GM18519 (cell line): ENCODE measurements at regions not wholly inside any gene's neighbourhood (a gene's known extent, or its start where the extent isn't known, plus 50 kb on each side); places are given as distances from the start of the nearest gene placed in this dataset.
A peak's percentile ranks its signal among the peaks of the same experiment; 100 is the strongest.

Source experiments
- ATAC-seq: cut with Tn5 transposase; IDR thresholded peaks from one replicate; pipeline ENCODE4 v1.9.1; 2021; ENCODE audit warnings: mild to moderate bottlenecking, moderate library complexity; ENCODE audit not compliant: unreplicated experiment, low FRiP score

DNA sequence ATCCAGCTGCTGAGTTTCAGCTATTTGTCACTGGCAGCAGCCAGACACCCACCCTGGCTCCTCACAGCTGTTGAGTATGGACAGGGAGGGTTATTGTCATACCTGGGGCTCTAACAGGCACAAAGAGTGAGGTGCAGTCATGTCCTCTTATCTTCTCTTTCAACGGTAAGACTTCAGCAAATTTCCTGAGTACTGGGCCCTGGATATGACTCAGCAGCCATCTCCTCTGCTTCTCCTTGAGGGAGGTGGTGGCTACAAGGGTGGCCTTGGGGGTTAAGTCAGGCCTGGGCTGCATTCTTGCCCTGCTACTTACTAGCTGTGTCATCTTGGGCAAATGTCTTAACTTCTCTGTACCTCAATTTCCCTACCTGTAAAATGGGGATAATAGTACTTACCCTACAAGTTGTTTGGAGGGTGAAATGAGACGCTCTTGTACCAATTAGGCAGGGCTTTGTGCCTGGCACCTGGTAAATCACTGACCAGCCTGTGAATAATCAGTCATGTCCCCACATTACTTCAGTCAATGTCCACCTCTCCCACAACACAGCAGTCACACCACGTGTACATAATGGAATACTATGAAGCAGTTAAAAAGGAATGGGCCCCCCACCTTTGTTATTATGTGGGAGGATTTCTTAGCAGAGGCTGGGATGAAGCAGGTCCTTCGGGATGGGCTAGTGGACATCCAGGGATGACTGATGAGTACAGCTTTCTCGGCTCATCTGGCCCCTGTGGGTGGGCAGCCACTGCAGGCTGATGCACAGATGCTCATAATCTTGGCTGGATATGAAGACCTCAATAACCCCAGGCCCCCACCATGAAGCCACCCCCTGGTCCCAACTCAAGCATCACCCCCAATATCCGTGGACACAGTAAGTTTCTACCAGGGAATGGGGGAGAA lies 528.8 kb downstream of the SHQ1 start:
- no peak for ATAC-seq

DNA sequence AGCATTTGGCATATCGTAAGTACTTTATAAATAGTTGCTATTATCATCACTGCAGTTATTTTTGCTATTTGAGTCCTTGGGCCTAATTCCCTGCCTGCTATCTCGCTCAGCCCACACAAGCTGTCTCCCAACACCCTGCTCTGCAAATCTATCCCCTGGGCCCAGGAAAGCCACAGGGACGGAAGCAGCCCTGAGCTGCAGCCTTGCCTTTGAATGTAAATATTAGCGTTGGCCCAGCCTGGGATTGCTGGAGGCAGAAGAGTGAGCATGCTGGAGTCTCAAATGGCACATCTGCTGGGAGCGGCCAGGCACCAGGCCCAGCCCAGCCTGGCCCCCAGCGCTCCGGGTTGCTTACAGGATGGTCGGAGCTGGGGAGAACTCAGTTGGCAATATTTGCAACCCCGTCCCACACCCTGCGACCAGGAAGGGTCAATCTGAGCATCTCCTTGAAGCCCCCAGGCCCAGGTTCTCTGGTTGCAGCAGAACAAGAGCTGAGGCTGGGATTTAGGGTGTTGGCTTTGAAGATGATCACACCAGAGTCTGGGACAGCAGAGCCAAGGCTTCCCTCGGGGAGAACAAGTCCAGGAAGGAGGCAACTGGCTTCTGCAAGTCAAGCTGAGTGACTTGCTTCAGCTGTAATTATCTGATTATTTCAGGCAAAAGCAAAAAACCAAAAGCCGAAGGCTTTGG lies 529.6 kb downstream of the SHQ1 start:
- ATAC-seq: no peak

DNA sequence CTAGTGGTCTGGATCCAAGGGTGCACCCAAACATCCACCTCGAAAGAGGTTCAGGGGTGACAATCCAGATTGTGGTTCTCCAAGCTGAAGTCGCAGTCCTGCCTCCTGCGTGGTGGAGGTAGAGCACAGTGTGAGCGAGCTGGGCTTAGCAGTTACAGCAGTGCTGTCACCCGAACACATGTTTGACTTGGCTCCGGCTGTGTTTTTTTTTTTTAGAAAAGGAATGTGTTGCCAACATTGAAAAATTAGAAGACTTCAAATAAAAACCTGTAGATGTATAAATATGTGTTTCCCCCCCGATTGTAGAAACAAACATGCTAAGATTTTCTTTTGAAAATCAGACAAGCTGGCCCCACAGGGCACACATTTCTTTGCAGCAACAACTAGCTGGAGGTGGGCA lies 530.8 kb downstream of the SHQ1 start:
- no peak for ATAC-seq

DNA sequence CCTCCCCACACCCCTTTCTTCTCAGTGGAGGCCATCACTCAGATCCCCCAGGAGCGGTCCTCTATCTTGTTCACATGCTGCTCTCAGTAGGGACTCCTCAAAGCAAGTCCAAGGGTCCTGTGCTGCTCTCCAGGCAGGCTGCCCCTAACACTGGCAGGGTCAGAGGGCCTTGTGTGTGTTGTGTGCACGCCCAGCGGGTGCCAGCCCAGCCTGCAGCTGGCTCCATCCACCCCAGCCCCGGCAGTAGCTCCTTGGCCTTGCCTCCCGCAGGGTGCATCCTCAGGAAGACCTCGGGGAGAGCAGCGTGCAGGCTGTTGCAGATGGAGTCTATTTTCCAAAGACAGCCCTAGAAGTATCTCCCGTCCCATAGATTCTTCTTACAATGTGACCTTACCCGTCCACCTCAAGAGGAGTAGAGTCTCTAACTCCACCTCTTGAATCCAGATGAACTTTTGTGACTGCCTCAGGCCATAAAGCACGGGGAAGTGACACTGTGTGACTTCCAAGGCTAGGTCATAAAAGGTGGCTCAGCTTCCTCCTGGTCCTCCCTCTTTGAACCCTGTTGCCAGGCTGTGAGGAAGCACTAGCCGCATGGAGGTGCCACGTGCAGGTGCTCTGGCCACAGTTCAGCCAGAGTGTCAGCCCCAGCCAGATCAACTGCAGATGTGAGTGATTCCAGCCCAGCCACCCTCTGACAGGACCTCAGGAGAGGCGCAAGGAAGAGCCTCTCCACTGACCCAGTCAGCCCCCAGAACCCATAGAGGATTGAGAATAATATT lies 531.6 kb downstream of the SHQ1 start:
- ATAC-seq: no peak

DNA sequence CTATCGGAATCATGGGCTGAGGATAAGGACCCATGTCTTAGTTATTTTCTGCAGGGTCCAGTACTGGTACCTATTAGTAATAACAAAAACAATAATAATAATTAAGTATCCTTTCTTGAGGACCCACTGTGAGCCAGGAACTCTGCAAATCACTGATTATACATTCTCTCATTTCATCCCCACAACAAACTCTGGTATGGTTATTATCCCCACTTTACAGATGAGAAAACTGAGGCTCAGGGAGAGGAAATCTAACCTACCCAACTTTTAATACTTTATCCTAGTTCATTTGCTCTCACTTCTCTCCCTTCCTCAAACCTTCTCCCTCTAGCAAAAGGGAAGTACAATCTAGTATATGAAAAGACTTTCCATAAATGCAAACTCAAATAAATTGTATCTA lies 528.4 kb upstream of the PROK2 start:
- no peak for ATAC-seq

- ATAC-seq: no peak
Measured at GRCh38 chr3:72312339-72312738, 527.4 kb upstream of the PROK2 start.

DNA sequence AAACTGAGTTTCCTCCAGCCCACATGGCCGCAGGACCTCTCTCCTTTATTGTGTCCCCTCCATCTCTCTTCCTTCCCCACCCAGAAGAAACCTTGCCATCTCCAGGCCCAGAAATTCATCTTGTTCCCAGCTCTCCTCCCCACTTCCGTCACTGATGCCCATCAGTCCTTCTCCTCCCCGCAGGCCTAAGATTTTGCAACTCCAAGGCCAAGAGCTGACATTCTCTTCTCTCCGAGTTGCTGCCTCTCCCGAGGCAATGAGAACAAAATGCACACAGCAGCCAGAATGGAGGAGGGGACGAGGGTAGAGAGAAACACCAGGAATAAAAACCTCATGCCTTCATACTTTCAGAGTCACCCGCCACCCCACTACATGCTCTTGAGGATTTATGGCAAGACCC lies 526.5 kb upstream of the PROK2 start:
- no peak for ATAC-seq

DNA sequence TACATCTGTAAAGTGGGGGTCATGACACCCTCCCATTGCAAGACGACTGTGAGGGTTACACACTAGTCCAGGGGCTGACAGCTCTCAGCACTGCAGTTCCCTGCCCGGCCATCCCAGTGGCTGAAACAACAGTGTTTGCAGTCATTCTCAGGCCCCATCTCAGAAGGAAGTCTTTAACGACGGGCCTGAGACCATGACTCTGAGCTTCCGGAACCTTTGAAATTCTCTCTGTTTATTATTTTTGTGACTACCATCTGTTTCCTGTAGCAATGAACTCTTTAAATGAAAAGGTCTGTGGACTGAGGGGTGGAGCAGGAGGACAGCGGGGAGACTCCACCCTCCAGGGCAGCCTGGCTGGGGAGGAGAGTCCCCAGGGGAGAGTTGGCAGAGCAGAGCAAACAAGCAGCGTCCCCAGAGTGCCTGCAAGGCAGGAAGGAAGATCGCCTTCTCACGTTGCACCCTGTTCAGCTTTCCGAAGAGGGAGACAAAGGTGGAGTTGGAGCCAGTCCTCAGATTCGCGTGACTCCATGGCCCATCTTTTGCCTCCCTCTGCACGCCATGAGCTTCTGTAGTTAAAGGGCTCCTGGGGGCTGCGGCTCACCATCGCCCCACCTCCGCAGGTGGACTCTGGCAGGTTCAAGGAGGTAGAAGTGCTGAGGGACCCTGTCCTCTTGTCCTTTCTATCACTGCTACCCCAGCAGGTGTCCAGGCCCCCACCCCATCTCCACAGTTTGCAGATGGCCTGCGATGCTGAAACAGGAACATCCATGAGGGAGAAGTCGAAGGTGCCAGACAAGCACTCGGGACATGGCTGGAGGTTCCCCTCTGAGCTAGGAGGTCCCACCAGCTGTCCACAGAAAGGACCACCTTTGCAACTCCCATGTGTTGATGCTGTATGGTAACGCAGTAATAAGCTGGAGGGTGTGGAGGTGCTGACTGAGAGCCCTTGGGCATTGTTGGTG lies 525.8 kb upstream of the PROK2 start:
- peak; percentile 84 for ATAC-seq

DNA sequence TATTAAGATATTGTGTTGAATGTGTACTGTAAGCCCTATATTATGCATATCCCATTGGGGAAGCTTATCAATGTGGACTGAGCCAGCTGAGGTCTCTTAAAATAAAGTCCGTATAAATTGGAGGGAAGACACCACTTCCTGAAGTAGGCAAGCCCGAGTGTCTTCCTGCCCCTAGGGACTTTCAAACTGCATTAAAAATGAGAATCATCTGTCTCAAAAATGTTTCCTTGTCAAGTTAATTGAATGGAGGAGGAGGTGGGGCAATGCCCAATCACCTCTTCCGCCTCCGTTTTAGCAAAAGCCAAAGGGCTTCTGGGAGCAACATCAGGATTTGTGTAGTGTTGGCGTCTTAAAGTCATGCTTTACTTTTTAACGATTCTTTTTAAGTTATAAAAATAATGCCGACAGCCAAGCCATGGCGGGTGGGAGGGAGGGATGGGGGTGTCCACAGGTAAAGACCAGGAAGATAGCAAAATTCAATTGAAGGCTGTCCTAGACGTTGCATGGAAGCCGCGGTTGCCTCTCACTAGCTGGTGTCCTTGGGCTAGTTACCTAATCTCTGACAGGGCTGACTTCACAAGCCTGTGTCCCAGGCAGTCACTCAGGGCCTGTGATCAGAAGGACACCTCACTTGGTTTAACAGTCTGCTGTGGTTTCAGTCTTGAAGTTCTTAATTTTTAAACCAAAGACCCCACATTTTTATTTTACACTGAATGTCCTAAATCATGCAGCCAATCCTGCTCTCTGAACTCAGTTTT lies 524.9 kb upstream of the PROK2 start:
- ATAC-seq: no peak

DNA sequence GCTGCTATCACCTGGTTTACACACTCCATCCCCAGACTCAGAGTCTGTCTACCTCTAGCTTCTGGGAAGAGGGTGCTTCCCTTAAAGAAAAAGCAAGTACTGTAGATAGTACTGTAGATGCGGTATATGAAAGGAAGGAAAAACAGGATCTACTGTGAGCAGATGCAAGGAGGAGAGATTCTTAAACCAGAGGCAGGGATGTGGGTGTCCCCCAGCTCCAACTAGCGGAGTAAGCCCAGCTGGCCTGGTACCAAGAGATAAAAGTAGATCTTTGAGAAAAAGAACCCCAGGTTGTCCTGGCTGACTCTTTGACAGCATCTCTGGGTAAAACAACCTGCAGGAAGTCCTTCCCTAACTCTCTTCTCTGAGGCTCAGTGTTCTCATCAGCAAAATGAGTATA lies 523.7 kb upstream of the PROK2 start:
- no peak for ATAC-seq

DNA sequence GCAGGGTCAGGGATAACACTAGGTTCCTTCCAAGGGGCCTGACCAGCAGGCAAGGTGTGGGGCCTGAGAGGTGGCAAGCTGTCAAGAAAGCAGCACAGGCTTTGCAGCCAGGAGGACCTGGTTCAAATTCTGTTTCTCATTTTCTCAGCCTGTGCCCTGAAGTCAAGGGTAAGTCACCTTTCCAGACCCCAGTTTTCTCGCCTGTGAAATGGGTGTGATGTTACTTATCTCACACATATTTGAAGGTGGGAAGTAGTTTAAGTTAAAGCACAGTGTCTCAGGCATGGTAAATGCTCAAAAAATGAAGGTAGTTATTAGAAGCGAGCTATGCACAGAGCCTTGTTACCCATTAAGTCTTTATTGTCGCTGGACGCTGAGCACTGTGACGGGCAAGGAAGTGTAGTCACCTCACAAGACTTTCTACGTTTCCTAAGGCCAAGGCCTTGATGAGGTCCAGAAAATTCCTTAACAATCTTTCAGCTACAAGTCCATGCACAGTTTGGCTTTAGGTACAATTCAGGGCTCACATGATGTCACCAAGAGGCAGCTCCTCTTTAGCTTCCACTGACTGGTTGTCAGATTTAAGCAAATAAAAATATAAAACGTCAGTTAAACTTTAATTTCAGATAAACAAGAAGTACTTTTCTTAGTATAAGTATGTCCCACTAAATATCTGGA lies 522.6 kb upstream of the PROK2 start:
- ATAC-seq: no peak

- ATAC-seq: no peak
Measured at GRCh38 chr3:72306800-72307341, 521.9 kb upstream of the PROK2 start.

DNA sequence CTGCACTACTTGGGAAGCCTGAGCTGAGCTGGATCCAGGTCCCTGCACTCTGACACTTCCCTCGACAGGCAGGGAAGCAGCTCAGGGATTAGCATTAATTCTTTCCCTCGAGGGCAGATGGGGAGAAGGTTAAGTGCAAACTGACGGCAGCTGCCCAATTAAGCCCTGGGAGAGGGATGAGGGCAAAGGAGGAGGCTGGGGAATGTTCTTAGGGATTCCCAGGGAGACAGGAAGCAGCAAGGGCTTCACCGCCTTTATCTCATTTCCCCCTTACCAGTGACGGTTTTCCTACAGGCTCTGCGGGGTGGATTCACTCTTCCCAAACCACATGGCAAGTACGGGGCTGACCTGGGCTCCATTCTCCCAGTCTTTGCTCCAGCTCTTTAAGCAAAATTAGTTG lies 519.0 kb upstream of the PROK2 start:
- no peak for ATAC-seq

DNA sequence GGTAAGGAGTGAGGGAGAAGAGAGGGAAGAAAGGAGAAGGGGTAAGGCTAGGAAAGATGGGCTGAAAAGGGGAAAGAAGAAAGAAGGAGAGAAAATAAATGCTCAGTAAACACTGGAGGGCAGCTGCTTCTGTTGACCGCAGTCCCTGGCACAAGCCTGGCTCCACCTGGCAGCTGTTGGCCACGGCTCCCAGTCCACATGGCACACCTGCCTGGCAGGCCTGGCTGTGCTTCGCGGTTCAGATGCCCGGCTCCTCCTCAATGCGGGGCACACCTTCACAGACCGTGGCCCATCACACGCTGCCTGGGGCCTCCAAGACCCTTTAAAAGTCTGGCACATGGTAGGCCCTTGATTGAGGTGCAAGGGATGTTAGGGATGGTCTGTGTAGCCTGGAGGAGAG lies 516.8 kb upstream of the PROK2 start:
- no peak for ATAC-seq

- no peak for ATAC-seq
Measured at GRCh38 chr3:72300621-72301020, 515.7 kb upstream of the PROK2 start.

DNA sequence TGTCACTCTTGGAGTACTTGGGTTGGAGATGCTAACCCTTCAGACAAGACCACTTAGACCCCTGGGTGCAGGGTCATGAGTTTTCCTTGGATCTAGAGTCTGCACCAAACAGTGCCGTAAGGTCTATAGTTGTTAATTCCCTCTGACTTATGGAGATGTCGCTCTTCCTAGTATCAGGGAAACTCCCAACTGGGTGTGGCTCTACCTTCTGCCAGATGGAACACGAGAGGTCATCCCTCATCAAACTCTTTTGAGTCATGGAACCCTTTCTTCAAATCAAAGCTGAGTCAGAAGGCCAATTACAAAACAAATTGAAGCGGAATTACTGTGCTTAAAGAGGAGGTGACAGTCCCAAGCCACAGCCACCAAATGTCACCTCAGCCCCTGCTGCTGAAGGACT lies 514.9 kb upstream of the PROK2 start:
- ATAC-seq: no peak

DNA sequence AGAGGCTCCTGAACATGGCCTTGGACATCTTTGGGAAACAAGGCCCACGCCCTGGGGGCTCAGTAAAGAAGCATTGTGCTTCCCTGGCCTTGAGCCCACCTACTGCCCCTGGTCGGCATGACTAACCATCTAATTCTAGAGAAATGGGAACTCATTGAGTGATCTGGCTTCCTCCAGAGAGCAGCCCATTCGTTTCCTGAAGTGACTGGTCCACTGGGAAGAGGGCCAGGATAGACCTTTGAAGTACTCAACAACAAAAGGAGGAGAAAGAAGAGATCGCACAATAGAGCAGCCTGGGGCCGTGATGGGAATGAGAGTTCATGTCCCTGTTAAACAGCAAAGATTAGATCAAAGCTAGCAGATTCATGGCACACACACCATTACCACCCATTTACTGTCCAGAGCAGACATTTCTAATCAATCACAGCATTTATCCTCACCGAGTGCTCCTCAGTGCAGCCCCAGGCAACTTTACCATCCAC lies 514.4 kb upstream of the PROK2 start:
- ATAC-seq: no peak
